ENCODE measurements at regions not wholly inside any gene's neighbourhood (a gene's known extent, or its start where the extent isn't known, plus 50 kb on each side); places are given as distances from the start of the nearest gene placed in this dataset.

DNA sequence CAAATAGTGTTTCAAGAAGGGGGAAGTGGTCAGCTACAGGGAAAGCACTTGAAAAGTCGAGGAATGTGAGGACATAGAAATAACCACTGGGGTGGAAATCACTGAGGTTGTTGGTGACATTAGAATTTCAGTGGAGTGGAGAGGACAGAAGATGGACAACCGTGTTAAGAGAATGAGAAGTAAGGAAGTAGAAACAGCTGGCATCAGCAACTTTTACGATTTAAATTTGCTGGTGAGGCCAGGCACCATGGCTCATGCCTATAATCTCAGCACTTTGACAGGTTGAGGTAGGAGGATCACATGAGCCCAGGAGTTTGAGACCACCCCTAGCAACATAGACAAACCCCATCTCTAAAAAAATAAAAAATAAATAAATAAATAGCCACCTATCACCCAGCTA lies 83.2 kb upstream of the PSMD7 start:
- TF ChIP-seq, protein P1, sequence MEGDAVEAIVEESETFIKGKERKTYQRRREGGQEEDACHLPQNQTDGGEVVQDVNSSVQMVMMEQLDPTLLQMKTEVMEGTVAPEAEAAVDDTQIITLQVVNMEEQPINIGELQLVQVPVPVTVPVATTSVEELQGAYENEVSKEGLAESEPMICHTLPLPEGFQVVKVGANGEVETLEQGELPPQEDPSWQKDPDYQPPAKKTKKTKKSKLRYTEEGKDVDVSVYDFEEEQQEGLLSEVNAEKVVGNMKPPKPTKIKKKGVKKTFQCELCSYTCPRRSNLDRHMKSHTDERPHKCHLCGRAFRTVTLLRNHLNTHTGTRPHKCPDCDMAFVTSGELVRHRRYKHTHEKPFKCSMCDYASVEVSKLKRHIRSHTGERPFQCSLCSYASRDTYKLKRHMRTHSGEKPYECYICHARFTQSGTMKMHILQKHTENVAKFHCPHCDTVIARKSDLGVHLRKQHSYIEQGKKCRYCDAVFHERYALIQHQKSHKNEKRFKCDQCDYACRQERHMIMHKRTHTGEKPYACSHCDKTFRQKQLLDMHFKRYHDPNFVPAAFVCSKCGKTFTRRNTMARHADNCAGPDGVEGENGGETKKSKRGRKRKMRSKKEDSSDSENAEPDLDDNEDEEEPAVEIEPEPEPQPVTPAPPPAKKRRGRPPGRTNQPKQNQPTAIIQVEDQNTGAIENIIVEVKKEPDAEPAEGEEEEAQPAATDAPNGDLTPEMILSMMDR (conservative IDR thresholded peaks at IDR 0.05; ENCODE audit: low read depth, low read length) = no peak
- no peak for TF ChIP-seq EZH2 (IDR thresholded peaks at IDR 0.05; ENCODE audit: low read length, unreplicated experiment)

Measured in PC-3 (cell line).